ENCODE measurements at regions not wholly inside any gene's neighbourhood (a gene's known extent, or its start where the extent isn't known, plus 50 kb on each side); places are given as distances from the start of the nearest gene placed in this dataset.
A peak's percentile ranks its signal among the peaks of the same experiment; 100 is the strongest.
"Not testable (repeated sequence)": the region's sequence is repeated elsewhere in the genome, so short reads cannot be mapped to it uniquely, and the experiment has no call there.

DNA sequence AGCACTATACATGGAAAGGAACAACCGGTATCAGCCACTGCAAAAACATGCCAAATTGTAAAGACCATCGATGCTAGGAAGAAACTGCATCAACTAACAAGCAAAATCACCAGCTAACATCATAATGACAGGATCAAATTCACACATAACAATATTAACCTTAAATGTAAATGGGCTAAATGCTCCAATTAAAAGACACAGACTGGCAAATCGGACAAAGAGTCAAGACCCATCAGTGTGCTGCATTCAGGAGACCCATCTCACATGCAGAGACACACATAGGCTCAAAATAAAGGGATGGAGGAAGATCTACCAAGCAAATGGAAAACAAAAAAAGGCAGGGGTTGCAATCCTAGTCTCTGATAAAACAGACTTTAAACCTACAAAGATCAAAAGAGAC is 413.8 kb downstream of the ZEB2 start:
- H3K9me3 ChIP-seq (replicated peaks; ENCODE audit: control insufficient read depth, insufficient read depth, low read depth, low read length); H3K79me2 ChIP-seq (ENCODE audit: control insufficient read depth, insufficient read depth, low read length); H3K4me3 ChIP-seq; H3K4me1 ChIP-seq (replicated peaks in 1 of 2; ENCODE audit: control insufficient read depth in 2 of 2, insufficient read depth in 2 of 2, low read length in 2 of 2); H3K9ac ChIP-seq (ENCODE audit: insufficient read depth in 1 of 2, low read depth in 2 of 2, low read length in 2 of 2); ATAC-seq; POLR2A ChIA-PET; BruUV-seq (replicated peaks); FAIRE-seq; H3K27ac ChIP-seq (ENCODE audit: extremely low read depth, low read depth, low read length); in situ Hi-C loops (cut with MboI); H2AFZ ChIP-seq (ENCODE audit: low read depth, low read length); H3K36me3 ChIP-seq (ENCODE audit: control insufficient read depth, insufficient read depth, low read length); CTCF ChIA-PET (ENCODE audit: low intra/inter-chr PET ratio); intact Hi-C loops (cut with micrococcal nuclease); H3K4me2 ChIP-seq (ENCODE audit: insufficient read depth, low read length); DNase-seq (ENCODE audit: extremely low read depth in 1 of 4, low spot score in 3 of 4); H4K20me1 ChIP-seq (replicated peaks; ENCODE audit: control insufficient read depth, insufficient read depth, low read length); H3K9me1 ChIP-seq (ENCODE audit: control insufficient read depth, insufficient read depth, low read length); H3K27me3 ChIP-seq (ENCODE audit: control insufficient read depth in 2 of 2, insufficient read depth in 2 of 2, low read length in 2 of 2): not testable (repeated sequence)
- 30% methylated on average over 3 of the region's 3 CpGs for WGBS (ENCODE audit: insufficient coverage, low coverage, missing lambda C conversion rate)
- peak; percentile 89 for TF ChIP-seq ZNF507 (tag; conservative IDR thresholded peaks at IDR 0.05)

DNA sequence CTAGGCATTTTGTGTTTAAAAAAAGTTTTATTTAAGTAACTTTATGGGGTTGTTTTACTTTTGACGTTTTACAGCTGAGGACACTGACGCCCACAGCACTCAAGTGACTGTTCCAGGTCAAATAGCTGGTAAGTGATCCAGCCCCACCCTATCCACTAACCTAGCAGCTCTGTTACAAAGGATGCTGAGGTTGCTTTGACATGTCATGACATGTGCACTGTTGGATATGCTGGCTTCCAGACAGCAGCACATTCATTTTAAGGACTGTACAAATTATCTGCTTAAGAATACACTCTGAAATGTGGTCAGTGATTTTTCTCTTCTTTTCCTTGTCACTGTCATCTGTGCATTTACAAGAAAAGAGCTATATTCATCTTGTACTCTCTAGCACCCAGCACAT is 417.5 kb downstream of the ZEB2 start:
- Histone ChIP-seq H3K4me1 (replicated peaks in 1 of 2; ENCODE audit: control insufficient read depth in 2 of 2, insufficient read depth in 2 of 2, low read length in 2 of 2) (no peaks in the 10 kb centered on the region; a peak in 1 of 5 replicates), H3K79me2 (ENCODE audit: control insufficient read depth, insufficient read depth, low read length) (no peaks in the 10 kb centered on the region), H3K9me3 (replicated peaks; ENCODE audit: control insufficient read depth, insufficient read depth, low read depth, low read length) (no peaks in the 10 kb centered on the region), H3K9me1 (ENCODE audit: control insufficient read depth, insufficient read depth, low read length) (no peaks in the 10 kb centered on the region), H3K4me2 (ENCODE audit: insufficient read depth, low read length) (no peak overlapping the region), H3K4me3 (no peak overlapping the region), H3K27ac (ENCODE audit: extremely low read depth, low read depth, low read length) (no peak overlapping the region), H3K27me3 (ENCODE audit: control insufficient read depth in 2 of 2, insufficient read depth in 2 of 2, low read length in 2 of 2) (no peaks in the 10 kb centered on the region), H2AFZ (ENCODE audit: low read depth, low read length) (no peak overlapping the region), H4K20me1 (replicated peaks; ENCODE audit: control insufficient read depth, insufficient read depth, low read length) (no peaks in the 10 kb centered on the region), H3K9ac (ENCODE audit: insufficient read depth in 1 of 2, low read depth in 2 of 2, low read length in 2 of 2) (no peak overlapping the region), H3K36me3 (ENCODE audit: control insufficient read depth, insufficient read depth, low read length) (no peaks in the 10 kb centered on the region)
- in situ Hi-C loops (cut with MboI) (no loop called here), intact Hi-C loops (cut with micrococcal nuclease) (no loop called here)
- FAIRE-seq (no peak), ATAC-seq (no peak), DNase-seq (ENCODE audit: extremely low read depth in 1 of 4, low spot score in 3 of 4) (no peak)
- CTCF ChIA-PET (ENCODE audit: low intra/inter-chr PET ratio), result no interaction called here
- POLR2A ChIA-PET, result interaction anchor here (0.7 kb wide), 1 partner anchor 17 kb away, joined by 3 read pairs; no protein-coding TSS in a partner anchor
- 47% methylated on average over 2 of the region's 2 CpGs for WGBS (ENCODE audit: insufficient coverage, low coverage, missing lambda C conversion rate)
- BruUV-seq (replicated peaks), result no TSS peak
- TF ChIP-seq PCBP2 (IDR thresholded peaks at IDR 0.05; ENCODE audit: low read depth, low read length, poor library complexity, severe bottlenecking) (no peak), ZNF140 (CRISPR knock-in tag; IDR thresholded peaks at IDR 0.05) (no peak), SREBF1 (IDR thresholded peaks at IDR 0.05; ENCODE audit: borderline replicate concordance, low read depth, low read length) (no peak), ZNF263 (CRISPR knock-in tag; IDR thresholded peaks at IDR 0.05; ENCODE audit: borderline replicate concordance) (no peak), TEAD4 (IDR thresholded peaks at IDR 0.05; ENCODE audit: low read length) (no peak), TEAD4 (CRISPR knock-in tag; IDR thresholded peaks at IDR 0.05; ENCODE audit: borderline replicate concordance) (no peak), PHB2 (IDR thresholded peaks at IDR 0.05; ENCODE audit: low read depth) (no peak), NR1H2 (CRISPR knock-in tag; IDR thresholded peaks at IDR 0.05) (no peak), YBX1 (IDR thresholded peaks at IDR 0.05) (no peak), PHF20 (IDR thresholded peaks at IDR 0.05; ENCODE audit: partially characterized antibody) (no peak), BHLHE40 (IDR thresholded peaks at IDR 0.05; ENCODE audit: low read length) (no peak)
- TF ChIP-seq, protein P1, sequence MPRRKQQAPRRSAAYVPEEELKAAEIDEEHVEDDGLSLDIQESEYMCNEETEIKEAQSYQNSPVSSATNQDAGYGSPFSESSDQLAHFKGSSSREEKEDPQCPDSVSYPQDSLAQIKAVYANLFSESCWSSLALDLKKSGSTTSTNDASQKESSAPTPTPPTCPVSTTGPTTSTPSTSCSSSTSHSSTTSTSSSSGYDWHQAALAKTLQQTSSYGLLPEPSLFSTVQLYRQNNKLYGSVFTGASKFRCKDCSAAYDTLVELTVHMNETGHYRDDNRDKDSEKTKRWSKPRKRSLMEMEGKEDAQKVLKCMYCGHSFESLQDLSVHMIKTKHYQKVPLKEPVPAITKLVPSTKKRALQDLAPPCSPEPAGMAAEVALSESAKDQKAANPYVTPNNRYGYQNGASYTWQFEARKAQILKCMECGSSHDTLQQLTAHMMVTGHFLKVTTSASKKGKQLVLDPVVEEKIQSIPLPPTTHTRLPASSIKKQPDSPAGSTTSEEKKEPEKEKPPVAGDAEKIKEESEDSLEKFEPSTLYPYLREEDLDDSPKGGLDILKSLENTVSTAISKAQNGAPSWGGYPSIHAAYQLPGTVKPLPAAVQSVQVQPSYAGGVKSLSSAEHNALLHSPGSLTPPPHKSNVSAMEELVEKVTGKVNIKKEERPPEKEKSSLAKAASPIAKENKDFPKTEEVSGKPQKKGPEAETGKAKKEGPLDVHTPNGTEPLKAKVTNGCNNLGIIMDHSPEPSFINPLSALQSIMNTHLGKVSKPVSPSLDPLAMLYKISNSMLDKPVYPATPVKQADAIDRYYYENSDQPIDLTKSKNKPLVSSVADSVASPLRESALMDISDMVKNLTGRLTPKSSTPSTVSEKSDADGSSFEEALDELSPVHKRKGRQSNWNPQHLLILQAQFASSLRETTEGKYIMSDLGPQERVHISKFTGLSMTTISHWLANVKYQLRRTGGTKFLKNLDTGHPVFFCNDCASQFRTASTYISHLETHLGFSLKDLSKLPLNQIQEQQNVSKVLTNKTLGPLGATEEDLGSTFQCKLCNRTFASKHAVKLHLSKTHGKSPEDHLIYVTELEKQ (CRISPR knock-in tag; IDR thresholded peaks at IDR 0.05), result no peak
- TF ChIP-seq, protein P2, sequence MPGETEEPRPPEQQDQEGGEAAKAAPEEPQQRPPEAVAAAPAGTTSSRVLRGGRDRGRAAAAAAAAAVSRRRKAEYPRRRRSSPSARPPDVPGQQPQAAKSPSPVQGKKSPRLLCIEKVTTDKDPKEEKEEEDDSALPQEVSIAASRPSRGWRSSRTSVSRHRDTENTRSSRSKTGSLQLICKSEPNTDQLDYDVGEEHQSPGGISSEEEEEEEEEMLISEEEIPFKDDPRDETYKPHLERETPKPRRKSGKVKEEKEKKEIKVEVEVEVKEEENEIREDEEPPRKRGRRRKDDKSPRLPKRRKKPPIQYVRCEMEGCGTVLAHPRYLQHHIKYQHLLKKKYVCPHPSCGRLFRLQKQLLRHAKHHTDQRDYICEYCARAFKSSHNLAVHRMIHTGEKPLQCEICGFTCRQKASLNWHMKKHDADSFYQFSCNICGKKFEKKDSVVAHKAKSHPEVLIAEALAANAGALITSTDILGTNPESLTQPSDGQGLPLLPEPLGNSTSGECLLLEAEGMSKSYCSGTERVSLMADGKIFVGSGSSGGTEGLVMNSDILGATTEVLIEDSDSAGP (CRISPR knock-in tag; IDR thresholded peaks at IDR 0.05), result no peak
